GM18858 (cell line): ENCODE measurements at regions not wholly inside any gene's neighbourhood (a gene's known extent, or its start where the extent isn't known, plus 50 kb on each side); places are given as distances from the start of the nearest gene placed in this dataset.
"Not testable (repeated sequence)": the region's sequence is repeated elsewhere in the genome, so short reads cannot be mapped to it uniquely, and the experiment has no call there.

Experiments
- ATAC-seq: cut with Tn5 transposase; IDR thresholded peaks from one replicate; pipeline ENCODE4 v1.9.1; 2021; ENCODE audit not compliant: unreplicated experiment

- no peak for ATAC-seq
Measured at GRCh38 chr2:77834360-77835002, 312.3 kb upstream of the LRRTM4 start.

DNA sequence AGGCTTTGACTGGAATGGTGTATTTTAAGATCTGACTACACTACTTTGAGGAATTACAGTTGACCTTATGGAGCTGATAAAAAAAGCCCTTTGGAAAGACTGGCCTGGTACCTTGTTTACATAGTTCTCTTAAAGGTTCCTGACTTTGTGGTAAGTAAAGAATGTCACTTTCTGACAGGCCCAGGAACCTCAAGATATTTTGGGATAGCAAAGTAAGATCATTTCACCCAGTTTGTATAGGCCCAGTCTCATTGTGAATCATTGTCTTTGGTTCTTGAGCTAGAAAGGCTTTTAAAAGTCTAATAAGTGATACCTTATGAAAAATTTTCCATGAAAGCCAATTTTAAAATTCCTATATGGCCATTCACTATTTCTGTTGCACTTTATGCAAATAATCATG is 316.3 kb upstream of the LRRTM4 start:
- ATAC-seq: no peak

DNA sequence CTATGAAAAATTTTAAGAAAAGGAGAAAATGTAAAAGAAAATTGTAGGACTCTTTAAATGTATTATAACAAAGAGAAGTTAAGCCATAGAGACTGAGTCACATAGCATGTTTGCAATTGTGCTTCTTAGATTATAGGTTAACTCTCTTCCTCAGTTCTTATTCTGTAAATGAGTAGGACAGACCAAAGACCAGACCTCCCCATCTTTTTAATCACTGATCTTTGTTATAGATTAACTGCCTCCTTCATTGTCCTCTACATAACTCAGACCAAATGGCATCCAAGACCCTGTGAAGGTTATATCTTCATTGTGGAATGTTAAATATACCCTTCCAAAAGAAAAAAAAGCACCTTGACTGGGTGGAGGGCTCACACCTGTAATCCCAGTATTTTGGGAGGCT is 316.9 kb upstream of the LRRTM4 start:
- ATAC-seq: no peak

- ATAC-seq: no peak
Measured at GRCh38 chr2:77862120-77862519, 339.9 kb upstream of the LRRTM4 start.

- no peak for ATAC-seq
Measured at GRCh38 chr2:77864426-77864825, 342.2 kb upstream of the LRRTM4 start.

DNA sequence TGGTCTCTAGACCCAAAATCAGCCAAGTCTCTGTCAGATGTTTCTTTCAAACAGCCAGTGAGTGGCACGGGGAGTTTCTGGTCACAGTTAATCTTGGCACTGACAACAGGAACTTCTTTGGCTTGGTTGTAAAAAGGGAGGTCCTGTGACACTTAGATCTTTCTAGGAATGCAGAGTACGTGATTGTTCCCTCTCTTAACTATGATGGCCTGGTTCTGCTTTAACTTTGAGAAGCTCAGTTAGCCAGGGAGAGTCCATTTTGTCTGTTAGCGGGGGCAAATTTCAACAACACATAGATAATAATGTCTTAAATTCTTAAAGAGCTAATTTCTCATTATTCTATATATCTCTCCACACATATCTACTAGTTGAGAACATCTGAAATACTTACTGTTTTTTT is 344.5 kb upstream of the LRRTM4 start:
- no peak for ATAC-seq

- ATAC-seq: no peak
Measured at GRCh38 chr2:77867146-77867545, 345.0 kb upstream of the LRRTM4 start.

DNA sequence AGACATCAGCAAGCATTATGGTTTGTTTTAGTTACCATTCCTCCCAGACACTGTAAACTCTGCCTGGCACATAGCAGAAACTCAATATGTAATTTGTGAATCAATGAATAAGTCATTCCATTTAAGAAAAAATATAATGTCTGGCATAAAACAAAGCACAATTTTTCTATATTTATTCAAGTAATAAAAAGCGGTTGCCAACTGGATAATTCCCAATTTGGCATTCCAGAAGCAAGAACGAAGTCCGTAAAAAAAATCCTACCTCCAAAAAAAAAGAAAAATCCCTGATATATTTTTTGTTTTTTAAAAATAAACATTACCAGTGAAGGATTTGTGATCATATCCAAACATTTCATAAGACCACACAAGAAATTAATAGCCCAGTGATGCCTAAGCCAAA is 351.3 kb upstream of the LRRTM4 start:
- ATAC-seq: no peak

GRCh38 chr2:77900211-77900610 is 378.0 kb upstream of the LRRTM4 start:
- ATAC-seq: not testable (repeated sequence)

DNA sequence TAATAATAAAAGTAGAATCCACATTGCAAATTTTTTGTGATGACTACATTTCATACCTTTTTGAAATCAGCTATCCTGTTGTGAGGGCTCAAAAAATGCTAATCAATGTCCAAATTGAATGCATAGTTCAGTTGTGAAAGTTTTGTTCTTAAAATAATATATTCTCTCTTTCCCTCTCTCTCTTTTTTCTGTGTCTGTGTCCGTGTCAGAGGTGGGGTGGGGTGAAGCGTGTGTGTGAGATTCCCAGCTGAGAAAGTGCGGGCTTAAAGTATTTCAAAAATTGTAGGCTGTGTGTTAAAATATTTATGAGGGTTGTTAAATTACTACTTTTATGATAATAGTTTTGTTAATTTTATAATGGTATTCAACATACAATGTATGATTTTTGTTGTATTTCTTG is 388.0 kb upstream of the LRRTM4 start:
- ATAC-seq: no peak

GRCh38 chr2:77920838-77921366 is 398.7 kb upstream of the LRRTM4 start:
- ATAC-seq: no peak

DNA sequence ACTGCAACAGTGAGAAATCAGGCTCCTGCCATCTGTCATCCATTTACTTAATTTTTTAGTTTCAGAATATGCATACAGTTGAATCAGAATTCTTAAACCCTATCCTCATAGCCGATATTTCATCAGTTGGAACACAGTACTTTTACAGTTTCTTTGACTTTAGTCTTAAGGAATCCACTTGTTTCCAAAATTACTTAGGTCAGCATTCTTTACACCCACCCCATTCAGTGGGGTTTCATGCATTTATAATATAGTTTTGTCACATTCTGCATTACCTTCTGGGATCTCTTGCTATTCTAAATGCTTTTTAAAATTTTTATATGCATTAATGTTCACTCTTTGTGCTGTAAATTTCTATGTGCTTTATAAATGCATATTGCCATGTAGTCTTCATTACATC is 400.4 kb upstream of the LRRTM4 start:
- no peak for ATAC-seq

- ATAC-seq: no peak
Measured at GRCh38 chr2:77937366-77937765, 415.2 kb upstream of the LRRTM4 start.

- no peak for ATAC-seq
Measured at GRCh38 chr2:77938462-77938861, 416.3 kb upstream of the LRRTM4 start.

DNA sequence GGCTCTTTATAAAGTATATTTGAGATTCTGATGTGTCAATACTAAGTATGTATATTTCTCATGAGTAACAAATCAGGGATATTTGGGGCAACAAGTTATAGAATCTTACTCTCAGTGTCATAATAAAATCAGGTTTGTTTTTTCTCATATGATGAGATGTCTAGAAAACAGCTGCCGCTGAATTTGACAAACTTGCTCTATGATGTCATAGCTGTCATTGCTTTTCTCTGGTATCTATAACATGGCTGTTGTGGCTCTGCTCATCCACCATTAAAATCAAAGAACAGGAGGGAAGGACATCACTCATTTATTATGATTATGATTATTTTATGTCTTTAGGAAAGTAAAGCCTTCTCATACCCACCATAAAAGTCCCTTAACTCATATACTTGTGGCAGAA is 417.2 kb upstream of the LRRTM4 start:
- ATAC-seq: no peak

- ATAC-seq: no peak
Measured at GRCh38 chr2:77939801-77940200, 417.6 kb upstream of the LRRTM4 start.

DNA sequence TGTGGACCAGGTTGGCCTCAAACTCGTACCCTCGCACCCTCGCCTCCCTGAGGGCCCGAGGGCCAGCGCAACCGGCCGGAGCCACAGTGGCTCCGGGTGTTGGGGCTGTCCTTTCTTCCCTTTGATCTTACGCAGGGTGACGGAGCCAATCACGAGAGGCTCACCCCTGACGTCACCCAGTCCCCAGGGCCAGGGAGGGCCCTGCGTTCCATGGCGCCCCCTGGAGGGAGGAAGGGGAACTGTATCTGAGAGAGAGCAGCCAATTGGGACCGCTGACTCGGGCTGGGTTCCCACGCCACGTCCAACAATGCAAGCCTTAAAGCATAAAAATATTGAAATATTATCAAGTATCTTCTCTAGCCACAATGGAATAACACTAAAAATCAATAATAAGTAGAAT is 432.8 kb upstream of the LRRTM4 start:
- ATAC-seq: no peak

DNA sequence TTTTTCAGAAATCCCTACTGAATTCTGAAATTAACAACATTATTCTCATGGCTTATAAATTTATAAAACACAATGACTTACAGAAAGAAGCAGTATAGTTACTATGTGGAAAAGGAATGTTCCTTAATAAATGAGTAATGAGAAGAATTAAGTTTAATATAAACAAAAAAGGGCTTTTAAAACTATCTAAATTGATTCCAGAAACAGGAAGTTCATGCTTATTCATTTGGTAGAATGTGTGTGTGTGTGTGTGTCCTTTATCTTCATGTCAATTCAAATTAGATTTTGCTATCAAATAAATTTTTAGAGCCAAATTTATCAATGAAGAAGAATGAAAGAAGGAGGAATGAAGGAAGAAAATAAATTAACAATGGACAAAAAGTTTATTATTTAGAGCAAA is 440.8 kb upstream of the LRRTM4 start:
- no peak for ATAC-seq

- ATAC-seq: no peak
Measured at GRCh38 chr2:77977471-77978063, 455.4 kb upstream of the LRRTM4 start.

DNA sequence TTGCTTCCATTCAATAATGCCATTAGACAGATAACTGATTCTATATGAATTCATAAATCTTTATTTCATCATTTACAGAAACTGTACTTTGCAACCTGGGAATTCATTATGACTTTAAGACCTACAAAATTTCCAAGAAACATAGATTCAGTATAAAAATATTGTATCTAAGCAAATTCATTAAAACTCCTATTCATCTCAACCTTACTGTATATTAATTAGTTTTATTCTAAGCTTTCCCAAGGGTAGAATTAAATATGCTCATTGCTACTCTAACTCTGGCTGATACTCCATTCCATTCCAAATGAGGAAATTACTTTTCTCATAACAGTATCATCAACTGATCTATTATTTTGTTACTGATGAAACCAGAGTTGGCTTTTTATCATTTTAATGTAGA is 473.0 kb upstream of the LRRTM4 start:
- no peak for ATAC-seq

DNA sequence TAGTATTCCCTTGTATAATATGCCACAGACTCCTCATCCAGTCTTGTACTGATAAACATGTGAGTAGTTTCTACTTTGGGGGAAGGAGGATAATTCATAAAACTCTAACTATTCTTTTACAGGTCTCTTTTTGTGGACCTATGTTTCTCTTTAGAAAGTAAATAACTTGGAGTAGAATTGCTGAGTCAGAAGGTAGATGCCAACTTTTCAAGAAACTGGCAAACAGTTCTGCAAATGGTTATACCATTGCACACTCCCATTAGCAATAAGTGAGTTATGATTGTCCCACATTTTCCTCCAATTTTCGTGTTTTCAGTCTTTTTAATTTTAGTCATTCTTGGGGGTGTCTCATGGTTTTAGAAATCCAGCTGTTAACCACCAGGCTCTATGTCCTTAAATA is 477.2 kb upstream of the LRRTM4 start:
- no peak for ATAC-seq

DNA sequence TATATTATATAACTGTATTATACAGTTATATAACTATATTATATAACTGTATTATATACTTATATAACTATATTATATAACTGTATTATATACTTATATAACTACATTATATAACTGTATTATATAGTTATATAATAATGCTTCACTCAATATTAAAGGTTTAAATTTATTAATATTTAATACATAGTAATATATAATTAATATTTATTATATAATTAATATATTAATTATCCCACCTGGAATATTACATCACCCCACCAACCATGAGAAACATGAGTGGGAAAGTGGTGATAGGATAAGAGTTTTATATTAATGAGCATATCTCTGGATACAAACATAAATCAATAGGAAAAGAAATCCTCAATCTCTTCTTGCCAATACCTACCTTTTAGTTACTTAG is 487.1 kb upstream of the LRRTM4 start:
- no peak for ATAC-seq

DNA sequence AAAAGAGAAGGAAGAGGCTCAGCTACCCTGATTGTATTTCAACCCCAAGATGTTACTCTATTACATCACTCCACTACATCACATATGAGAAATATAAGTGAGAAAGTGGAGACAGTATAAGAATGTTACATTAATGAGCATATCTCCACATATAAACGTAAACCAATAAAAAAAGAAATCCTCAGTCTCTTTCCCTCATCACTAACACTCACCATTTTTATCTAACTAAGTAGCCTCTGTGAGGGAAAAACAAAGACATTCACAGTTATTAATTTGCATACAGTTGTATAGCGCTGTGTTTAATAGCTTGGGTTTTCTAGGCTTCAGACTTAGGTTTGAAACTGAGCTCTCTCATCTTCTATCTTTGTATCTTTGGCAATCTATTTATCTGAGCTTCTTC is 489.1 kb upstream of the LRRTM4 start:
- no peak for ATAC-seq
